Immature natural killer cell (primary cell): ENCODE measurements at regions not wholly inside any gene's neighbourhood (a gene's known extent, or its start where the extent isn't known, plus 50 kb on each side); places are given as distances from the start of the nearest gene placed in this dataset.
A peak's percentile ranks its signal among the peaks of the same experiment; 100 is the strongest.

Source experiments
- DNase-seq, 3 donors: peaks; one replicate each; pipeline ENCODE4 v3.0.0; 2022; ENCODE audit warnings: mixed read lengths in 1 of 3
- H3K27ac Mint-ChIP-seq, 6 donors: one replicate each; pipeline ENCODE4 v1.8.0; 2020; ENCODE audit warnings: mixed read lengths in 6 of 6, mild to moderate bottlenecking in 5 of 6, inconsistent platforms in 4 of 6, moderate library complexity in 3 of 6
- H3K27me3 Mint-ChIP-seq, 3 donors: one replicate each; pipeline ENCODE4 v1.8.0; 2020 to 2021; ENCODE audit warnings: low read depth in 3 of 3, mild to moderate bottlenecking in 3 of 3, mixed read lengths in 3 of 3, moderate library complexity in 3 of 3, inconsistent platforms in 1 of 3
- H3K36me3 Mint-ChIP-seq, 3 donors: one replicate each; pipeline ENCODE4 v1.8.0; 2020; ENCODE audit warnings: mixed read lengths in 3 of 3, inconsistent platforms in 2 of 3, mild to moderate bottlenecking in 2 of 3
- H3K4me1 Mint-ChIP-seq, 2 donors: one replicate each; pipeline ENCODE4 v1.8.0; 2020; ENCODE audit warnings: inconsistent platforms in 2 of 2, mild to moderate bottlenecking in 2 of 2, mixed read lengths in 2 of 2, moderate library complexity in 1 of 2
- H3K4me3 Mint-ChIP-seq, 5 donors: one replicate each; pipeline ENCODE4 v1.8.0; 2020; ENCODE audit warnings: mild to moderate bottlenecking in 5 of 5, mixed read lengths in 5 of 5, inconsistent platforms in 3 of 5, moderate library complexity in 3 of 5
- H3K9me3 Mint-ChIP-seq, 6 donors: one replicate each; pipeline ENCODE4 v1.8.0; 2020; ENCODE audit warnings: mild to moderate bottlenecking in 6 of 6, mixed read lengths in 6 of 6, inconsistent platforms in 4 of 6, moderate library complexity in 3 of 6

GRCh38 chr6:131368198-131368911, 204.7 kb upstream of the ARG1 start:
- peaks cover 0 to 8% (median 4%) of the 10 kb centered on the region in 3 donors for H3K27me3 Mint-ChIP-seq
- no peaks in the 10 kb centered on the region for H3K9me3 Mint-ChIP-seq
- H3K36me3 Mint-ChIP-seq: no peaks in the 10 kb centered on the region
- H3K4me1 Mint-ChIP-seq: peaks cover 5 to 7% of the 10 kb centered on the region in 2 donors
- H3K27ac Mint-ChIP-seq: no peak overlapping the region
- no peak for DNase-seq
- H3K4me3 Mint-ChIP-seq: peak overlapping the region in 1 of 5 donors; percentile 15

GRCh38 chr6:131372535-131372934, 200.5 kb upstream of the ARG1 start:
- Mint-ChIP-seq H3K27ac (no peak overlapping the region), H3K9me3 (no peaks in the 10 kb centered on the region), H3K4me1 (peaks cover 5 to 7% of the 10 kb centered on the region in 2 donors), H3K27me3 (peaks cover 0 to 2% (median 2%) of the 10 kb centered on the region in 3 donors), H3K36me3 (no peaks in the 10 kb centered on the region), H3K4me3 (no peak overlapping the region)
- no peak for DNase-seq

- Mint-ChIP-seq H3K36me3 (no peaks in the 10 kb centered on the region), H3K27me3 (peaks cover 2 to 4% (median 3%) of the 10 kb centered on the region in 3 donors), H3K9me3 (no peaks in the 10 kb centered on the region), H3K4me3 (no peak overlapping the region), H3K4me1 (no peaks in the 10 kb centered on the region), H3K27ac (no peak overlapping the region)
- DNase-seq: no peak
Observed at GRCh38 chr6:131377112-131377705, 195.8 kb upstream of the ARG1 start.

- Mint-ChIP-seq H3K4me1 (no peaks in the 10 kb centered on the region), H3K9me3 (no peaks in the 10 kb centered on the region), H3K4me3 (no peak overlapping the region), H3K27me3 (peaks cover 2 to 8% (median 5%) of the 10 kb centered on the region in 3 donors), H3K36me3 (no peaks in the 10 kb centered on the region), H3K27ac (no peak overlapping the region)
- no peak for DNase-seq
Observed at GRCh38 chr6:131378874-131379273, 194.2 kb upstream of the ARG1 start.

- H3K27me3 Mint-ChIP-seq: peaks cover 2 to 8% (median 5%) of the 10 kb centered on the region in 3 donors
- H3K4me1 Mint-ChIP-seq: no peaks in the 10 kb centered on the region
- no peaks in the 10 kb centered on the region for H3K9me3 Mint-ChIP-seq
- H3K36me3 Mint-ChIP-seq: no peaks in the 10 kb centered on the region
- H3K4me3 Mint-ChIP-seq: no peak overlapping the region
- no peak overlapping the region for H3K27ac Mint-ChIP-seq
- DNase-seq: no peak
Observed at GRCh38 chr6:131379948-131380347, 193.1 kb upstream of the ARG1 start.

GRCh38 chr6:131381052-131381708, 191.8 kb upstream of the ARG1 start:
- no peak overlapping the region for H3K4me3 Mint-ChIP-seq
- H3K36me3 Mint-ChIP-seq: no peaks in the 10 kb centered on the region
- no peak overlapping the region for H3K27ac Mint-ChIP-seq
- H3K4me1 Mint-ChIP-seq: no peaks in the 10 kb centered on the region
- no peak for DNase-seq
- no peaks in the 10 kb centered on the region for H3K9me3 Mint-ChIP-seq
- peaks cover 5 to 8% (median 7%) of the 10 kb centered on the region in 3 donors for H3K27me3 Mint-ChIP-seq

DNA sequence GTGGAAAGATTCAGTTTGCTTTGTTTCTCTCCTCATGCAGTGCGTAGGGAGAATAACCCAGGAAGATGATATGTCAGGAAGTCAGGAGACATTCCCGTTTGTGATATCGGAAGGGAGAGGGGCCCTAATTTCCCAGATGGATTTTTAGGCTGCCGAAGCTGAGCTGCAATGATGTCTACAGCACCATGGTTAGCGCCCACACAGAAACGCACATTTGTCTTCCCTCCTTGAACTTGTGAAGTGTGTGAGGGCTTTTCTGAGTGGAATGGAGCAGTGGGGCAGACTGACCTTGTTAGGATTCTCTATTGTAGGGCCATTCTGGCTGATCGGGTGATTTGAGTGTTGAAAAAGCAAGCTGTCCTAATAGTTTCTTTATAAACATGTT, 191.3 kb upstream of the ARG1 start:
- Mint-ChIP-seq H3K4me3 (no peak overlapping the region), H3K27me3 (peaks cover 5 to 8% (median 7%) of the 10 kb centered on the region in 3 donors), H3K27ac (no peak overlapping the region), H3K36me3 (no peaks in the 10 kb centered on the region), H3K9me3 (no peaks in the 10 kb centered on the region), H3K4me1 (no peaks in the 10 kb centered on the region)
- DNase-seq: no peak

GRCh38 chr6:131382631-131383030, 190.4 kb upstream of the ARG1 start:
- no peaks in the 10 kb centered on the region for H3K9me3 Mint-ChIP-seq
- no peaks in the 10 kb centered on the region for H3K4me1 Mint-ChIP-seq
- H3K4me3 Mint-ChIP-seq: no peak overlapping the region
- no peak for DNase-seq
- no peaks in the 10 kb centered on the region for H3K36me3 Mint-ChIP-seq
- no peak overlapping the region for H3K27ac Mint-ChIP-seq
- peaks cover 3 to 7% (median 7%) of the 10 kb centered on the region in 3 donors for H3K27me3 Mint-ChIP-seq

DNA sequence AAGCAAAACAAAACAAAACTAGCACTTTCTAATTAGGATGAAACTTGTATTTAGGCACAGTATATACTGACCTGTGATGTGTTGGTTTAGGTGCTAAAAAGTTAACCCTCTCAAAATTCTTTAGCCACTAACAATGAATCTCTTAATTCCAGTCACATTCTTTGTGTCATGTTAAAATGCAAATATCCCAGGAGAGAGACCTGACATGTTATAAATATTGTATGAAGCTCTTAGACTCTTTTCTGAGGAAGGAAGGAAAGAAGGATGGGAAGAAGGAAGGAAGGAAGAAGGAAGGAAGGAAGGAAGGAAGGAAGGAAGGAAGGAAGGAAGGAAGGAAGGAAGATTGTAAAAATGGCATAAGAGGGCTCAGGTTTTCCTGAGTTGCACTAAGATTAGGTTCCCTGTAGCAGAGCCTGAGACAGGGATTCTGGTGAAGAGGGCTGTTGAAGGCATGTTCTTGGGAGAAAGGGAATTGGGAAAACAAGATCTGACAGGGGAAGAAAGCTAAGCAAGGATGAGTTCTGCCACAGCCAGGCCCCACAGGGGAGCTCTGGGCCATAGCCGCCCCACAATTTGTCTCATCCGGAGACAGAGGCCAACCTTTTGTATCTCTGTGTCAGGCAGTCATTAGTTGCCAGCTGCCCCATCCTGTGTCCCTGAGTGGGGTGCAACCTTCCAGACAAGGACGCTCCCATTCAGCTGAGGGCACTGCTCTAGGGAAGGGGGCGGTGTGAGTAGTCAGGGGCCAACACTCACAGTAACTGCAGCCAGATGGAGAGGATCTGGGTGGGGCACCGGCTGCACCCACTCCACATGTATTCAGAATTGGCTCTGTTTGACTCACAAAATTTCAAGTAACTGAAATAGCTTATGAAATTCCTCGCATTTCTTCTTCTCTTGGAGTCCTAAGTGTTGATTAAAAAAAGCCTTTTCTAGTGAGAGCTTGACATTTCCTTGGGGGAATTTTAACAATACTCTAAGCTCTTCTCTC, 189.3 kb upstream of the ARG1 start:
- no peak for DNase-seq
- no peak overlapping the region for H3K4me3 Mint-ChIP-seq
- no peaks in the 10 kb centered on the region for H3K36me3 Mint-ChIP-seq
- H3K27ac Mint-ChIP-seq: peak overlapping the region in 3 of 6 donors; percentile 11 to 61 (median 56)
- H3K27me3 Mint-ChIP-seq: peaks cover 3 to 7% (median 7%) of the 10 kb centered on the region in 3 donors
- H3K9me3 Mint-ChIP-seq: no peaks in the 10 kb centered on the region
- no peaks in the 10 kb centered on the region for H3K4me1 Mint-ChIP-seq

DNA sequence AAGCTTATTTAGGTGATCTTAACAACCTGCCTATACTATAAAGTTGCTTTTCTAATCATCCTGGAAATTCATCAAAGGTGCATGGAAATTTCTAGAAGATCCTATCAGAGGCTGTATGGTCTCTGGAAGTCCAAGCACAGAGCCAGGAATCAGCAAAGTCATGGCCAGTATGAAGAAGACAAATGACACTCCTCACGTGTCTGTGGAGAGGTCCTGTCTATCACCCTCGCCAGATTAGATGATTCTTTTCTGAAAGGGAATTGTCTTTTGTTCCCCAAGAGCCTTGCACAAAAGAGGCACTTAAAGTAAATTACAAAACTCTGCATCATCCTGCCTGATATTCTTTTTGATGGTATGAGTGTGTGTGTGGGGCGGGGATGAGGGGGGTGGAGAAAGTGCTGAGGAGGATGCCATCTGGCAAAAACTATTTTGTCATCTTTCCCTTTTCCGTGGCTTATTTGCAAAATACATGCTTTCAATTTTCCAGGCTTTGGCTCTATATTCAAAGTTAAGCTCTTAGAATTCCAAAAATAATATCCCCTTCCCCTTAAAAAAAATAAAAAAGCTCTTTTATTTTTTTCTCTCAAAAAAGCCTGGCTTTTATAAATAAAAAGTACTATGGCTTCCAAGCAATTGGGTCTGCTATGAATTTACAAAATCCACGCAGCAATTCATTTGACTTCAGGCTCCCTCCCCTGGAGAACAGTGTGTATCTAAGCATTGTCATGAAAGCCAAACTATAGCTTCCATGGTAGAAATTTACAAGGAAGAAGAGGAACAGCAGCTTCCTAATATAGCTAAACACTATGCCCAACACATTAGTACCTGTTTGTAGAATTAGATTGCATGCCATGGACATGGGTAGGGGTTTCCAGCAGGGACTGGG, 185.2 kb upstream of the ARG1 start:
- no peak for DNase-seq
- H3K4me1 Mint-ChIP-seq: no peaks in the 10 kb centered on the region
- H3K36me3 Mint-ChIP-seq: no peaks in the 10 kb centered on the region
- no peaks in the 10 kb centered on the region for H3K9me3 Mint-ChIP-seq
- no peak overlapping the region for H3K4me3 Mint-ChIP-seq
- peaks cover 6 to 9% (median 8%) of the 10 kb centered on the region in 3 donors for H3K27me3 Mint-ChIP-seq
- H3K27ac Mint-ChIP-seq: no peak overlapping the region

DNA sequence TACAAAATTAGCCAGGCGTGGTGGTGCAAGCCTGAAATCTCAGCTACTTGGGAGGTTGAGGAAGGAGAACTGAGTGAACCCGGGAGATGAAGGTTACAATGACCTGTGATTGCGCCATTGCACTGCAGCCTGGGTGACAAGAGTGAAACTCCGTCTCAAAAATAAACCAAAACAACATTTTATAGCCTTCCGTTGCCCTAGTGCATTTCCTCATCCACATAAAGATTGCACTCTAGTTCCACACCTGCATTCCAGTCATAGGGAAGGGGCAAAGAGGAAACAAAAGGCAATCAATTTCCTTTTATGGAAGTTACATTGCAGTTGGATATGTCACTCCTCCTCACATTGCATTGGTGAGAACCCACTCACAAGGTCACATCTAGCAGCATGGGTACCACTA, 182.7 kb upstream of the ARG1 start:
- Mint-ChIP-seq H3K27me3 (peaks cover 0 to 8% (median 4%) of the 10 kb centered on the region in 3 donors), H3K9me3 (no peaks in the 10 kb centered on the region), H3K27ac (no peak overlapping the region), H3K36me3 (peaks cover 0 to 3% (median 0%) of the 10 kb centered on the region in 3 donors), H3K4me3 (no peak overlapping the region), H3K4me1 (no peaks in the 10 kb centered on the region)
- no peak for DNase-seq

- H3K4me3 Mint-ChIP-seq: no peak overlapping the region
- peaks cover under 1 to 5% (median 4%) of the 10 kb centered on the region in 3 donors for H3K27me3 Mint-ChIP-seq
- no peak overlapping the region for H3K27ac Mint-ChIP-seq
- H3K9me3 Mint-ChIP-seq: no peaks in the 10 kb centered on the region
- H3K4me1 Mint-ChIP-seq: no peaks in the 10 kb centered on the region
- DNase-seq: no peak
- H3K36me3 Mint-ChIP-seq: peaks cover 0 to 3% (median 0%) of the 10 kb centered on the region in 3 donors
Observed at GRCh38 chr6:131391116-131391515, 181.9 kb upstream of the ARG1 start.

- Mint-ChIP-seq H3K9me3 (no peaks in the 10 kb centered on the region), H3K27ac (no peak overlapping the region), H3K4me3 (no peak overlapping the region), H3K4me1 (no peaks in the 10 kb centered on the region), H3K36me3 (peaks cover 0 to 3% (median 0%) of the 10 kb centered on the region in 3 donors), H3K27me3 (peaks cover 1 to 5% (median 2%) of the 10 kb centered on the region in 3 donors)
- no peak for DNase-seq
Observed at GRCh38 chr6:131393433-131393832, 179.6 kb upstream of the ARG1 start.
